Hippocampal formation (tissue), 2 donors: ENCODE measurements at regions not wholly inside any gene's neighbourhood (a gene's known extent, or its start where the extent isn't known, plus 50 kb on each side); places are given as distances from the start of the nearest gene placed in this dataset.
A peak's percentile ranks its signal among the peaks of the same experiment; 100 is the strongest.

ENCODE experiments used
- DNase-seq, 2 donors: peaks; one replicate each; lab custom pipeline; 2025; lab: John Stamatoyannopoulos, UW

- no peak for DNase-seq
Measured at GRCh38 chr14:87725318-87725717, 267.7 kb downstream of the GALC start.

GRCh38 chr14:87712396-87713090, 280.4 kb downstream of the GALC start:
- peak; percentile 8 to 43 for DNase-seq

- no peak for DNase-seq
Measured at GRCh38 chr14:87705439-87705896, 287.5 kb downstream of the GALC start.

- no peak for DNase-seq
Measured at GRCh38 chr14:87698481-87698880, 294.5 kb downstream of the GALC start.

- DNase-seq: no peak
Measured at GRCh38 chr14:87696485-87696884, 296.5 kb downstream of the GALC start.

GRCh38 chr14:87691042-87691881, 301.7 kb downstream of the GALC start:
- no peak for DNase-seq

GRCh38 chr14:87690076-87690613, 302.8 kb downstream of the GALC start:
- no peak for DNase-seq

GRCh38 chr14:87688524-87688923, 304.5 kb downstream of the GALC start:
- no peak for DNase-seq

GRCh38 chr14:87687420-87687819, 305.6 kb downstream of the GALC start:
- DNase-seq: no peak

- DNase-seq: no peak
Measured at GRCh38 chr14:87686746-87687145, 306.2 kb downstream of the GALC start.

GRCh38 chr14:87679866-87680265, 313.1 kb downstream of the GALC start:
- DNase-seq: no peak

GRCh38 chr14:87678624-87679023, 314.4 kb downstream of the GALC start:
- no peak for DNase-seq

- DNase-seq: no peak
Measured at GRCh38 chr14:87676814-87677437, 316.1 kb downstream of the GALC start.

GRCh38 chr14:87667659-87668058, 325.3 kb downstream of the GALC start:
- no peak for DNase-seq

GRCh38 chr14:87656315-87656714, 336.7 kb downstream of the GALC start:
- no peak for DNase-seq

- DNase-seq: no peak
Measured at GRCh38 chr14:87652278-87652677, 340.7 kb downstream of the GALC start.

GRCh38 chr14:87644689-87645088, 348.3 kb downstream of the GALC start:
- no peak for DNase-seq

GRCh38 chr14:87643005-87643404, 350.0 kb downstream of the GALC start:
- DNase-seq: no peak

- no peak for DNase-seq
Measured at GRCh38 chr14:87640553-87640952, 352.4 kb downstream of the GALC start.

GRCh38 chr14:87638196-87638595, 354.8 kb downstream of the GALC start:
- no peak for DNase-seq

GRCh38 chr14:87635442-87635841, 357.5 kb downstream of the GALC start:
- no peak for DNase-seq

- DNase-seq: no peak
Measured at GRCh38 chr14:87632796-87633195, 360.2 kb downstream of the GALC start.

GRCh38 chr14:87630846-87631245, 362.1 kb downstream of the GALC start:
- no peak for DNase-seq
